Colonic mucosa (tissue), 4 donors: ENCODE measurements at regions not wholly inside any gene's neighbourhood (a gene's known extent, or its start where the extent isn't known, plus 50 kb on each side); places are given as distances from the start of the nearest gene placed in this dataset.

ENCODE experiments used
- DNase-seq: peaks from one replicate; pipeline ENCODE4 v3.0.0-alpha.2; 2020
- H3K27ac ChIP-seq: fragments of 200-600 bp; one replicate; pipeline ENCODE4 v1.8.0; 2021
- H3K27me3 ChIP-seq: fragments of 200-600 bp; one replicate; pipeline ENCODE4 v1.8.0; 2021
- H3K36me3 ChIP-seq: fragments of 200-600 bp; one replicate; pipeline ENCODE4 v1.8.0; 2021
- H3K4me1 ChIP-seq: fragments of 200-600 bp; one replicate; pipeline ENCODE4 v1.8.0; 2021; ENCODE audit warnings: mild to moderate bottlenecking
- H3K4me3 ChIP-seq: fragments of 200-600 bp; one replicate; pipeline ENCODE4 v1.8.0; 2021
- H3K9ac ChIP-seq, 2 donors: one replicate each; pipeline ENCODE4 v1.7.0; 2013; ENCODE audit warnings: control low read depth in 2 of 2, low read depth in 2 of 2, low read length in 2 of 2
- H3K9me3 ChIP-seq: fragments of 200-600 bp; one replicate; pipeline ENCODE4 v1.8.0; 2021
- CTCF ChIP-seq: fragments of 200-600 bp; IDR thresholded peaks from one replicate; pipeline ENCODE4 v1.8.0; 2022; ENCODE audit warnings: antibody characterized with exemption, mild to moderate bottlenecking
- intact Hi-C: fragments of 100-400 bp; cut with DNase I; formaldehyde crosslinking; loops from one replicate; pipeline ENCODE4 v1.14.1; 2022
- donor health status: healthy.
- donor health status: DM: no; HTN: no; CAD: no.
- donor health status: DM: no; HTN: no; CAD: no.

- Histone ChIP-seq H3K4me3 (no peak overlapping the region), H3K4me1 (no peaks in the 10 kb centered on the region), H3K9me3 (no peaks in the 10 kb centered on the region), H3K36me3 (no peaks in the 10 kb centered on the region), H3K27ac (no peak overlapping the region), H3K9ac (no peak overlapping the region), H3K27me3 (peaks cover 4% of the 10 kb centered on the region)
- DNase-seq = no peak
- intact Hi-C loops = no loop called here
- no peak for TF ChIP-seq CTCF
Observed at GRCh38 chr2:211114826-211115455, 558.5 kb downstream of the CPS1 start.

- no peak overlapping the region for H3K9ac ChIP-seq
- no peak for TF ChIP-seq CTCF
- intact Hi-C loops = no loop called here
- H3K27me3 ChIP-seq = peaks cover 4% of the 10 kb centered on the region
- H3K4me1 ChIP-seq = no peaks in the 10 kb centered on the region
- H3K36me3 ChIP-seq = no peaks in the 10 kb centered on the region
- H3K4me3 ChIP-seq = no peak overlapping the region
- no peak overlapping the region for H3K27ac ChIP-seq
- no peak for DNase-seq
- no peaks in the 10 kb centered on the region for H3K9me3 ChIP-seq
Observed at GRCh38 chr2:211117026-211117425, 560.6 kb downstream of the CPS1 start.

GRCh38 chr2:211126256-211126655 lies 569.9 kb downstream of the CPS1 start:
- intact Hi-C loops = no loop called here

GRCh38 chr2:211127501-211127900 lies 571.1 kb downstream of the CPS1 start:
- H3K4me3 ChIP-seq = no peak overlapping the region
- DNase-seq = no peak
- no peaks in the 10 kb centered on the region for H3K9me3 ChIP-seq
- H3K4me1 ChIP-seq = no peaks in the 10 kb centered on the region
- no peaks in the 10 kb centered on the region for H3K36me3 ChIP-seq
- no peaks in the 10 kb centered on the region for H3K27me3 ChIP-seq
- intact Hi-C loops = no loop called here
- H3K9ac ChIP-seq = no peak overlapping the region
- no peak for TF ChIP-seq CTCF
- no peak overlapping the region for H3K27ac ChIP-seq

More at GRCh38 chr2:211126256-211126655, 569.9 kb downstream of the CPS1 start:
- no peaks in the 10 kb centered on the region for H3K27me3 ChIP-seq
- H3K9me3 ChIP-seq = no peaks in the 10 kb centered on the region
- no peak for DNase-seq
- TF ChIP-seq CTCF = no peak
- no peak overlapping the region for H3K9ac ChIP-seq
- H3K36me3 ChIP-seq = no peaks in the 10 kb centered on the region
- no peak overlapping the region for H3K27ac ChIP-seq
- H3K4me3 ChIP-seq = no peak overlapping the region
- no peaks in the 10 kb centered on the region for H3K4me1 ChIP-seq

- no peaks in the 10 kb centered on the region for H3K4me1 ChIP-seq
- no peak for TF ChIP-seq CTCF
- H3K27me3 ChIP-seq = no peaks in the 10 kb centered on the region
- no peaks in the 10 kb centered on the region for H3K9me3 ChIP-seq
- no peak overlapping the region for H3K4me3 ChIP-seq
- H3K36me3 ChIP-seq = no peaks in the 10 kb centered on the region
- no peak overlapping the region for H3K9ac ChIP-seq
- intact Hi-C loops = no loop called here
- no peak for DNase-seq
- no peak overlapping the region for H3K27ac ChIP-seq
Observed at GRCh38 chr2:211128287-211128686, 571.9 kb downstream of the CPS1 start.
